OCI-LY1 (cell line): ENCODE measurements at regions not wholly inside any gene's neighbourhood (a gene's known extent, or its start where the extent isn't known, plus 50 kb on each side); places are given as distances from the start of the nearest gene placed in this dataset.

ENCODE experiments used
- CTCF ChIP-seq: fragments of 200-600 bp; sonication (generic), shearing (Covaris generic); IDR thresholded peaks from 2 replicates; pipeline ENCODE4 v1.5.1; 2017; ENCODE audit warnings: mild to moderate bottlenecking, antibody characterized with exemption, low read length, moderate library complexity, mixed read lengths
- EZH2 ChIP-seq: fragments of 200-600 bp; sonication (generic), shearing (Covaris generic); IDR thresholded peaks from 2 replicates; pipeline ENCODE4 v1.8.0; 2017; ENCODE audit warnings: borderline replicate concordance, mixed run types, mild to moderate bottlenecking, antibody characterized with exemption, low read length, moderate library complexity, mixed read lengths

- TF ChIP-seq CTCF (no peak), EZH2 (no peak)
Observed at GRCh38 chr16:86083382-86084002, 184.5 kb downstream of the IRF8 start.
